DOHH2 (cell line): ENCODE measurements at regions not wholly inside any gene's neighbourhood (a gene's known extent, or its start where the extent isn't known, plus 50 kb on each side); places are given as distances from the start of the nearest gene placed in this dataset.

Source experiments
- H3F3A ChIP-seq: fragments of 200-600 bp; sonication (generic), shearing (Covaris generic); 2 replicates; pipeline ENCODE4 v1.6.0; 2016; ENCODE audit warnings: antibody characterized with exemption, mild to moderate bottlenecking; ENCODE audit not compliant: control insufficient read depth, insufficient read depth
- H3K27ac ChIP-seq: fragments of 200-600 bp; sonication (generic); 2 replicates; pipeline ENCODE4 v1.5.1; 2014; ENCODE audit warnings: low read depth, mild to moderate bottlenecking, low read length, moderate library complexity
- H3K27me3 ChIP-seq: fragments of 200-600 bp; sonication (generic); 2 replicates; pipeline ENCODE4 v1.6.1; 2014; ENCODE audit warnings: mild to moderate bottlenecking, low read length, mixed read lengths; ENCODE audit not compliant: control insufficient read depth
- H3K36me3 ChIP-seq: fragments of 200-600 bp; sonication (generic); 2 replicates; pipeline ENCODE4 v1.6.1; 2014; ENCODE audit warnings: mild to moderate bottlenecking, low read length, moderate library complexity, mixed read lengths; ENCODE audit not compliant: control insufficient read depth
- H3K4me1 ChIP-seq: fragments of 200-600 bp; sonication (generic); 2 replicates; pipeline ENCODE4 v1.6.1; 2014; ENCODE audit warnings: mild to moderate bottlenecking, low read length, mixed read lengths; ENCODE audit not compliant: control insufficient read depth
- H3K4me2 ChIP-seq: fragments of 200-600 bp; sonication (generic); 2 replicates; pipeline ENCODE4 v1.6.0; 2014; ENCODE audit warnings: mild to moderate bottlenecking, low read length, moderate library complexity
- H3K4me3 ChIP-seq: fragments of 200-600 bp; sonication (generic); 2 replicates; pipeline ENCODE4 v1.5.1; 2014; ENCODE audit warnings: mild to moderate bottlenecking, low read length, mixed read lengths
- H3K79me2 ChIP-seq: fragments of 200-600 bp; sonication (generic); 2 replicates; pipeline ENCODE4 v1.6.1; 2014; ENCODE audit warnings: mild to moderate bottlenecking, low read length, mixed read lengths; ENCODE audit not compliant: control insufficient read depth
- H3K9me2 ChIP-seq: fragments of 200-600 bp; sonication (generic); replicated peaks from 2 replicates; pipeline ENCODE4 v1.6.1; 2014; ENCODE audit warnings: mild to moderate bottlenecking, low read length, mixed read lengths; ENCODE audit not compliant: control insufficient read depth
- H3K9me3 ChIP-seq: fragments of 200-600 bp; sonication (generic); 2 replicates; pipeline ENCODE4 v1.6.1; 2014; ENCODE audit warnings: antibody characterized with exemption, low read length, mixed read lengths; ENCODE audit not compliant: control insufficient read depth, insufficient read depth
- H4K20me1 ChIP-seq: fragments of 200-600 bp; sonication (generic); 2 replicates; pipeline ENCODE4 v1.6.0; 2014; ENCODE audit warnings: low read depth, mild to moderate bottlenecking, antibody characterized with exemption, low read length, moderate library complexity; ENCODE audit not compliant: control insufficient read depth, insufficient read depth
- CTCF ChIP-seq: fragments of 200-600 bp; sonication (generic); IDR thresholded peaks from one replicate; pipeline ENCODE4 v1.5.1; 2014; ENCODE audit warnings: antibody characterized with exemption, mild to moderate bottlenecking, low read depth, low read length; ENCODE audit not compliant: poor library complexity, severe bottlenecking
- EZH2phosphoT487 ChIP-seq: fragments of 200-600 bp; sonication (generic); IDR thresholded peaks from 2 replicates; pipeline ENCODE4 v1.6.1; 2017; ENCODE audit warnings: borderline replicate concordance, mild to moderate bottlenecking, antibody characterized with exemption, low read length, moderate library complexity, mixed read lengths

- no peaks in the 10 kb centered on the region for H3K9me2 ChIP-seq
- H3K4me2 ChIP-seq = no peak overlapping the region
- H3K4me3 ChIP-seq = no peak overlapping the region
- no peaks in the 10 kb centered on the region for H3F3A ChIP-seq
- no peaks in the 10 kb centered on the region for H3K27me3 ChIP-seq
- no peak overlapping the region for H3K27ac ChIP-seq
- no peak for TF ChIP-seq CTCF
- no peak for TF ChIP-seq EZH2phosphoT487
- no peaks in the 10 kb centered on the region for H4K20me1 ChIP-seq
- no peaks in the 10 kb centered on the region for H3K36me3 ChIP-seq
- H3K9me3 ChIP-seq = peaks cover 4% of the 10 kb centered on the region; the same call in 1 of the 2 replicates
- no peaks in the 10 kb centered on the region for H3K4me1 ChIP-seq
- H3K79me2 ChIP-seq = no peaks in the 10 kb centered on the region
Measured at GRCh38 chr2:181140928-181141327, 160.5 kb downstream of the UBE2E3 start.

- Histone ChIP-seq H3K27me3 (no peaks in the 10 kb centered on the region), H3K9me2 (no peaks in the 10 kb centered on the region), H4K20me1 (no peaks in the 10 kb centered on the region), H3K4me1 (no peaks in the 10 kb centered on the region), H3K36me3 (no peaks in the 10 kb centered on the region), H3K9me3 (peaks cover 4% of the 10 kb centered on the region; the same call in 1 of the 2 replicates), H3K27ac (no peak overlapping the region), H3K4me3 (no peak overlapping the region), H3K4me2 (no peak overlapping the region), H3K79me2 (no peaks in the 10 kb centered on the region), H3F3A (no peaks in the 10 kb centered on the region)
- TF ChIP-seq CTCF (no peak), EZH2phosphoT487 (no peak)
Measured at GRCh38 chr2:181141676-181142075, 161.3 kb downstream of the UBE2E3 start.

GRCh38 chr2:181142514-181142913, 162.1 kb downstream of the UBE2E3 start:
- Histone ChIP-seq H3K79me2 (no peaks in the 10 kb centered on the region), H4K20me1 (no peaks in the 10 kb centered on the region), H3K4me2 (no peak overlapping the region), H3K9me2 (no peaks in the 10 kb centered on the region), H3K27me3 (no peaks in the 10 kb centered on the region), H3K27ac (no peak overlapping the region), H3K9me3 (peaks cover 4% of the 10 kb centered on the region; the same call in 1 of the 2 replicates), H3F3A (no peaks in the 10 kb centered on the region), H3K4me3 (no peak overlapping the region), H3K36me3 (no peaks in the 10 kb centered on the region), H3K4me1 (no peaks in the 10 kb centered on the region)
- TF ChIP-seq EZH2phosphoT487 = no peak
- TF ChIP-seq CTCF = no peak

- no peak overlapping the region for H3K4me2 ChIP-seq
- H4K20me1 ChIP-seq = no peaks in the 10 kb centered on the region
- H3K4me1 ChIP-seq = no peaks in the 10 kb centered on the region
- no peaks in the 10 kb centered on the region for H3K79me2 ChIP-seq
- no peaks in the 10 kb centered on the region for H3F3A ChIP-seq
- H3K36me3 ChIP-seq = no peaks in the 10 kb centered on the region
- TF ChIP-seq EZH2phosphoT487 = no peak
- TF ChIP-seq CTCF = no peak
- peaks cover 4% of the 10 kb centered on the region; the same call in 1 of the 2 replicates for H3K9me3 ChIP-seq
- no peaks in the 10 kb centered on the region for H3K27me3 ChIP-seq
- no peaks in the 10 kb centered on the region for H3K9me2 ChIP-seq
- no peak overlapping the region for H3K4me3 ChIP-seq
- H3K27ac ChIP-seq = no peak overlapping the region
Measured at GRCh38 chr2:181143790-181144300, 163.4 kb downstream of the UBE2E3 start.
